Posterior vena cava (tissue), 2 donors: ENCODE measurements at regions not wholly inside any gene's neighbourhood (a gene's known extent, or its start where the extent isn't known, plus 50 kb on each side); places are given as distances from the start of the nearest gene placed in this dataset.
"Not testable (repeated sequence)": the region's sequence is repeated elsewhere in the genome, so short reads cannot be mapped to it uniquely, and the experiment has no call there.

Experiments
- DNase-seq: peaks from one replicate; pipeline ENCODE4 v3.0.0-alpha.2; 2020; ENCODE audit warnings: low spot score
- intact Hi-C, 2 donors: fragments of 100-400 bp; cut with DNase I; formaldehyde crosslinking; loops; one replicate each; pipeline versions ENCODE4 v1.14.1 to v1.14.2; 2022 to 2023
- donor health status: DM: yes; HTN: yes; CAD: no.
- donor health status: DM: yes; HTN: yes; CAD: no.

DNA sequence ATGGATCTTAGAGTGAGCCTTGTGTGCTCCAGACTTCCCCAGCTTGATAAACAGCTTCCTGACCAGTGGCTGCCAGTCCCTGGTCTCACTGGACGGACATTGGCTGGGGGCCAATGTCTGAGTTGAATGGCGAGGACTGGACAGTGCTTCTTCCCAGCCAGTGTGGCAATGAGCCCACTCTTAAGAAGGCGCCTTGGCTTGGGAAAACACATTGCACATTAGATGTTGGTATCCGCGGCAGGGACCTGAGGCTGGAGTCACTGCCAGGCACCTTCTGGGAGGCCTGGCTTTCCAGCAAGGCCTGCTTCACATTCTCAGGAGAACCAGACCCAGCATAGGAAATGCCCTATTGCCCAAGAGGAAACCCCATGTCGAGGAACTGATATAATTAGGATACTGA is 273.5 kb upstream of the PLGLB1 start:
- intact Hi-C loops, DNase-seq: not testable (repeated sequence)

DNA sequence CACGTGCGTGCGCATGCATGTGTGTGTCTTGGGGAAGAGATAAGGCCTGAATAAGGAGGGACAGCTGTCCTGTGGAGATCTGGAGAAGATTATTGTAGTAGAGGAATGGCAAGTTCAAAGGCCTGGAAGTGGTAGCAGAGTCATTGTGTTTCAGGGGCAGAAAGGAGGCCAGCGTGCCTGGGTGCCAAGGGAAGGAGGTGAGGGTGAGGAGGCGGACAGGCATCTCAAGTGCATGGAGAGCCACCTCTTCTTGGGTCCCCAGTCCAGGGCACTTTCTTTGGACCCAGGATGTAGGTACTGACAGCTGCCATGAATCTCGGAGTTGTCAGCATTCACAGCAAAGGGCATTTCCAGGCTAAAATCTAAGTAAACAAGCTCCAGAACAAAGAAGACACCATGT is 279.7 kb upstream of the PLGLB1 start:
- intact Hi-C loops, DNase-seq: not testable (repeated sequence)

DNA sequence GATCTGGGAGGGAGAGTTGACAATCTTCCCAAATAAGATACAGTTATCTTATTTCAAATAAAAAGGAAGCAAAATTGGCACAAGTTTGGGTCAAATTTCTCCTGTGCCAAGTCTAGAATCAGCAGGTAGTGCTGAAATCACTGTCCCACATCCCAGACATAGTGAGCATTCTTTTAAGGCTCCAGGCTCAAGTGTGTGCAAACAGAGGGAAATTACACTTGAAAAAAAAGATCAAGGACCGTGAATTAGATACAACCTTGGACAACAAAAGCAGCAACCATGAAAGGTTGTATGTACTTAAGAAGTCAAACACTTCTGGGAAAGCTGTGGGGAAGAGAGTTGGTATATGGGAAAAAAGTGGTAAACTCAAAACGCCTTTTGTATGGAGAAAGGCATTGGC is 280.2 kb upstream of the PLGLB1 start:
- intact Hi-C loops, DNase-seq: not testable (repeated sequence)

DNA sequence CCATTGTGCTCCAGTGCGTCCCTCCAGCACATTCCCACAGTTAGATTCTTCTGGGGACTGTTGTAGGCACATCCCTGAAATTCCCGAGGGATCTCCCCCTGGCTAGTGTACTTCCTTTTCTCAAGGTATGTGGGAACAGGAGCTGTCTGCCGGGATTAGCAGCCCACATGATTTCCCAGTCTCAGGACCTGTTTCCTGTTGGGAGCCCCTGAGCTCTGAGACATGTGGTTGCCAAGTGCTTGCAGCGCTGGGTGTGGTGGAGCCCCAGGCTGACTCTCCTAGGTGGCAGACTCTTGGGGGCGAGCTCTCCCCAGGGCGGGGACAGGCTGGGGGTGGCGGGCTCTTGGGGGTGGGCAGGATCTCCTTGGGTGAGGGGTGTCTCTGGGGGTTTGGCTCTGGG is 287.0 kb upstream of the PLGLB1 start:
- DNase-seq, intact Hi-C loops: not testable (repeated sequence)

DNA sequence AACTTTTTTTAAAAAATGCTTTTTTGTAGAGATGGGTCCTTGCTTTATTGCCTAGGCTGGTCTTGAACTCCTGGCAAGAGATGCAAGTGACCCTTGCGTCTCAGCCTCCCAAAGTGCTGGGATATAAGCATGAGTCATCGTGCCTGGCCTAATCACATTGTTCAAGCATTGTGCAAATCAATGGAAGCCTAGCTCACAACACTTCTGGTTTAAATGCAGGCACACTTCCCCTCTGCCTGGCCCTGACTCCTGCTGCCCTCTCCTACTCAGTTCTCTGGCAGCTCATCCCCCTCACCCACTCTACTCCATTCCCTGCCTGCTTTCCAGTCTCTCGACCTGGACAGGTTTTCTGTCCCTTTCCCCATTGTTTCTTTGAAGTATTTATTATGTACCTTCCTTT is 288.1 kb upstream of the PLGLB1 start:
- not testable (repeated sequence) for DNase-seq

DNA sequence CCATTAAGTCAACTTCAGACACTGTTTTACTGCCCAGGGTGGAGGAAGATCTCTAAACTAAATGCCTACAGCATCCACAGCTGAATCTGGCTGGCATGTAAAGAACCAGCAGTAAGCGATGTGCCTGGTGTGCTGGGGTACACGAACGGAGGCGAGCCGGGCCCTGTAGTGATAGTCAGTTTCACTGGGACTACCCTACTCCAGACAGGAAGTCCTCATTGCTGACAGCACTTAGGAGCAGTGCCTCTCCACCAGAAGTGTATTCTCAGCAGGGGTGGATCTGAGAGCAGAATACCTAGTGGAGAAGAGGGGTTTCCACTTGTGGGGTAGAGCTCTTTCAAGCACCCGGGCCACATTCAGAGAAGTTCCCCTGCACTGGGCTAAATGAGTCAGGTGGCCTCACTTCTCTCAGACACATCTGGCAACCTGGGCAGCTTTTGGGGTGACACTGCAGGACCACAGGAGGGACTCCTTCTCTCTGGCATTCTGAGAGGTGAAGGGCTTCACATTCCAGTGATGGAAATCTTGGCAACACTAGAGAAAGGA is 290.3 kb upstream of the PLGLB1 start:
- DNase-seq, intact Hi-C loops: not testable (repeated sequence)

More for the DNA sequence above, 288.1 kb upstream of the PLGLB1 start:
- intact Hi-C loops: not testable (repeated sequence)

DNA sequence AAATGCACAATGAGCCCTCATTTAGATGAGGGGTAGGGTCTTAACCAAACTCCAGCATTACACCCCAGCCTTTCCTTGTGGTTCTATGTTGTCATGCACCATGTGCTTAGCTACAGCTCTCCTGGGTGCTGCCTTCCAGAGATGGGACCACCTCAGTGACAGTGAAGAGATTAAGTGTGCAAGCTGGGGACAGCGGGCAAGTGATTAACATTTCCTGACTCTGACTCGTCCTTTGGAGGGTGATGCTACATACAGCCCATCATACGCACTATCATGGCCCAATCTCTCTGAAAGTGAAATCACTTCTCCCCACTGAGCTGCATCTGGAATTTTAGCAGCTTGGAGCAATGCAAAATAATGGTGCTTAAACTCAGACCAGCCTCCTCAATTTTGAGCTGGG is 293.0 kb upstream of the PLGLB1 start:
- DNase-seq, intact Hi-C loops: not testable (repeated sequence)

DNA sequence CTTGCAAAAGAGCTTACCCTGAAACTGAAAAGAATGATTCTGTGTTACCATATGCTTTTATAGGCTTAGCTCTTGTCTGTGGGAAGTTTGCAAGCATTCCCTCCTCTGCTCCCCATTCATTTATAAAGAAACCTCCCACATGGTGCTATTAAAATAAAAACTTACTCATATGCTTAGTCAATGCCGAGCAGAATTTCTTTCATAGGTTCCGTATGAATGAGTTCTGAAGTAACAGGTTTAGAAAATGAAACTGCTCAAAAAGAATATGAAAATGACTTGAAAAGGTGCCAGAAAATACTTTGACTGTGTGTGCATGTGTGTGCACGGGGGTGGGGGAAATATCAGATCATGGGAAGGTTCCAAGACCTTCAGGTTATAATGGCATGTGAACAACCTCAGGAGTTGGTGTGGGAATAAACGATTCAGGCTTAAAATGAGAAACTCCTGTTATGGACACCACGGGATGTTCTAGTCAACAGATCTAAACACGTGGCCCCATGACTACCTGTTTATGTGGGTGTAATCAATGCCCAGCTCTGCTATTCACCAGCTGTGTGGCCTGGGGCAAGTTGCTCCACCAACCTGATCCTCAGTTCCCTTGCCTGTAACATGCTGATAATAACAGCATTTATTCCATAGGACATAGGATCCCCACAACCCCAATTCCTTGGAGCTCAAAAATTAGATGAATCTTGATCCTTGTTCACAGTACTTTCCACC is 293.7 kb upstream of the PLGLB1 start:
- DNase-seq, intact Hi-C loops: not testable (repeated sequence)

DNA sequence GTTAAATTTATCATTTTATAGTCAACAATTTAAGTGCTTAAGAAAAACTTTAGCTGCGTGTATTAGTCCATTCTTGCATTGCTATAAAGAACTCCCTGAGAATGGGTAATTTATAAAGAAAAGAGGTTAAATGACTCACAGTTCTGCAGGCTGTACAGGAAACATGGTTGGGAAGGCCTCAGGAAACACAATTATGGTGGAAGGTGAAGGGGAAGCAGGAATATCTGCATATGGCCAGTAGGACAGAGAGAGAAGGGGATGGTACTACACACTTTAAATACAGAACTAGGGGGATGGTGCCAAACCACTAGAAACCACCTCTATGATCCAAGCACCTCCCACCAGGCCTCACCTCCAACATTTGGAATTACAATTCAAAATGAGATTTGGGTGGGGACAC is 295.5 kb upstream of the PLGLB1 start:
- DNase-seq, intact Hi-C loops: not testable (repeated sequence)

DNA sequence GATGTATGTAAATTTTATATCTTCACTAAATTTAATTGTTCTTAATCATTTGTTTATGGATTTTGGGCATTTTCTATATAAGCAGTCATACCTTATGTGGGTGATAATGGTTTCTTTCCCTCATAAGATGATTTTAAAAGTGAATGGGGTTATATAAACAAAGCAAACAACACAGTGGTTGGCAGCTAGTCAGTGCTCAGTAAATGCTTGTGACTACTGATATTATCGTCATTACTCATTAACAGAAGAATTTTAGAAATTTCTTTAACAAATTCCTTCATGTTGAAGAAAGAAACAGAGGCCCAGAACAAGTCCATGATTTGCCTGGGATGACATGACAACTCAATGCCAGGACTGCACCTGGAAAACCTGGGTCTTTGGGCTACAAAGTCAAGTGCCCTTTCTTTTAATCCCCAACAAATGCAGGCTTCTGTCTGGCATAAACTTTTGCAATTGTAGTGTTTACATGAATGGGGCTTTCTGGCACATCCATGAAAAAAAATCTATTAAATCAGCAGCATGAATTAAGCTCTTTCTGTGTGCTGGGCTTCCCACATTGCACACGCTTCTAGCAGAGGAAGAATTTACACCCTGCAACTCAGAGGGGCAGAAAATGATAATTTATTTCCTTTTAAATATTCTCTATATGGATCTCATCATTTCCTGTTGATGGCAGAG is 297.3 kb upstream of the PLGLB1 start:
- DNase-seq, intact Hi-C loops: not testable (repeated sequence)

DNA sequence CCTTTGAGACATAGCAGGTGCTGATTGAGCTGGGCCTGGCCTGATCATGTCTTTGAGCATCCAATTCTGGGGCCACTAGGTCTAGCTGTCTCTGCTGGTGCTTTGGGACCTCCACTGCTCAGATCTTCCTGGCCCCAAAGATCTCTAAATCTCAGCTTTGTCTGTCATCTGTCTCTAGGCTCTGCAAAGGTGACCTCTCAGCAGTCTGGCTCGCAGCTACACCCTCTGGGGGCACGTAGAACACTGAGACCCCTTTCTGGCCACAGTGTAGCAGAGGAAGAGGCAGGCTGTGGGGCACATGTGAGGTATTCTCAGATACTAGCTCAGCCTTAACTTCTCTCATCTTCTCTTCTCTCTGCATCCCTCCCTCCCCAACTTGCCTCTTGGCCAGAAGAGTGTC is 298.1 kb upstream of the PLGLB1 start:
- DNase-seq, intact Hi-C loops: not testable (repeated sequence)

DNA sequence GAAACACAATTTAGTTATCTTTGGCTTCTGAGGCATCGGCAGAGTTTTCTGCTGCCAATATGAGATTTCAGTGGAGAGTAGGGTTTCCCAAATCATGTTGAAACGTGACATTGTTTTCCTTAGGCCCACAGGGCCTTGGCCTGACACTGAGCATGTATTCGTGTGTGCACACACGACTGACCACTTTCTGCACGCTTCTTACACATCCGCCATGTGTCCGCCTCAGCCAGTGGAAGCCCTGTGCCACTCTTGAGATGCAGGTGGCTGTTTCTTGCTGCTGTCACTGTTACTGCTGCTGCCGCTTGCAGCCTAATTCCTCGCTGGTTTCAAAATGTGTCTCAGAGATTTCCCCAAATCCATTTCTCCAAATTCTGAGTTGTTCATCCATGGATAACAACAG is 299.6 kb upstream of the PLGLB1 start:
- intact Hi-C loops, DNase-seq: not testable (repeated sequence)

DNA sequence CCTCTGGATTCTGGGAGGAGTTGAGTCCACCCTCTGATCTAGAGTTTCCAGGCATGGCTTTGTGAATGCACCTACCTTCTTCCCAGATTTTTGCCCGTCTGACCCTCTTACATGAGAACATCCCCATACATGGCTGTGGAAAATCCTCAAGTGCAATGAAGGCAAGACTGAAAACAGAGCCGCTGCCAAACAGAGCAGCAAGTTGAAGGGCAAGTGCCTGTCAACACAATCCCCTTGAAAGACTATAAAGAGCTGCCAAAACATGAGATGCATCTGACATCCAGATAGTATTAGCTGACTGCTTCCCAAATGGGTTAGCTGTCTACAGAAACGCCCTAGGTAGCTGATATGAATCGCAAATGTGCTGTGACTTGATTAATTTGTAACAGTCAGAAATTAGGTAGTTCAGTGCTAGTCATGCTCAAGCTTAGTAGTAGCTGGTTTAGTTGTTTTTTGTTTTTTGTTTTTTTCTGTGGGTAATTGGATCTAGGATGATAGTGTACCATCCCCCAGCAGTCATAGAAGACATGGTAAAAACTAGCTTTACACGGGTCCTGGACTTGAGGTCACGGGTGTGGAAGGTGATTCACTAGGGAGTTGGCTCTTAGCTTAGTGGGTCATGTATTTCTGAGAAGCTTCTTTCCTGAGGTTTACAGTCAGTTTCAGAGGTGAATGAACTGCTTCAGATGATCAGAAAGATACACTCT is 302.8 kb upstream of the PLGLB1 start:
- DNase-seq, intact Hi-C loops: not testable (repeated sequence)

DNA sequence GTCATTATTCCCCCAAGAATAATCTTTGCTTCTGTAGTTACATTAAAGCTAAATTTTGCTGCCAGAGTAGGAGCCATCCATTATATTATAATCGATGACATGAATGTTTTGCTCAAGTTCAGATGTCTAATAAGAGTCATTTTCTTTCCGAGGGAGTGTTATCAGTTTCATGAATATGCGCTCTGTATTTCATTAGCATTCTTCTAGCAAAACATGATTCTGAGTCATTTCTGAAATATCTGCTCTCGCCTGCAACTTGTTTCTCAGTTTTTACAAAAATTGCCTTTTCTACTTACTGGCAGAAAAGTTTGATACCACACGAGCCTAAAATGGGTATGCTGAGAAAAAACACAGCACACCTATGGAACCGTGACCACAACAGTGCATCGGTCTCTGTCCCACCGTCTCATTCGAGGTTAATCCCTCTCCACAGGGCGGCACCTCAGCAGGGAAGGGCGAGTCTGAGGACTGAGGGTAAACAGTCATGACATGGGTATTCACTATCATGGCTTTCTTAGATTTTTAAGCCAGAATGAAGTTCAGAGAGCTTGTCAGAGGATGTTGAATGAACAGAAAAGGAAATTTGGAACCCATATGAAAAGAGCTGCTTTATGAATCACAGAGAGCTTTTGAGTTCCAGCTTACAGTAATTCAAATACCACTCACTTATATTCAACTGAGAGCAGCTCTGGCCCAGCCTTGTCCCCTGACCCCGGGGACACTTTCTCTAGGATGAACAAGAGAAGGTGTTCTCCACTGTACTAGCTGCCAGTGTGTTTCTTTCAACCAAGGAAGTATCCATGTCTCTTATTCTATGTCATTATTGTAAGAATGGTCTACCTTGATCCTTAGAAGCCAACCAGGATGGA is 303.6 kb upstream of the PLGLB1 start:
- intact Hi-C loops: not testable (repeated sequence)

DNA sequence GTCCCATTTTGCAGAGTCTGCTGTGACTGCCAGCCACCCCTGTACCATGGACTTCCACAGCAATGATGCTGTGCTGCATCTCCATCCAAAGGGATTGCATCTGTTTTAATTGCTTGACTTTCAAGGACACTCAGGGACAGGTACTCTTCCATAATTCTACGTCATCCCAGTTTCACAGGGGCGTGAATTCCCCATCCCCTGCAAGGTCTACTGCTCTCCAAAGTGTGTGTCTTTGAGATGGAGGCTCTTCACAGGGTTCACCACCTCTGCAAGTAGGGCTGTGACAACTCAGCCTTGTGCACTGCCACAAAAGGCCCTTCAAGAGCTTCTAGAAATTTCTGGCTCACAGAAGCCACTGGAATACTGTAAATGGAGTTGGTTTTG is 304.3 kb upstream of the PLGLB1 start:
- DNase-seq, intact Hi-C loops: not testable (repeated sequence)

More for the DNA sequence above, 303.6 kb upstream of the PLGLB1 start:
- not testable (repeated sequence) for DNase-seq

DNA sequence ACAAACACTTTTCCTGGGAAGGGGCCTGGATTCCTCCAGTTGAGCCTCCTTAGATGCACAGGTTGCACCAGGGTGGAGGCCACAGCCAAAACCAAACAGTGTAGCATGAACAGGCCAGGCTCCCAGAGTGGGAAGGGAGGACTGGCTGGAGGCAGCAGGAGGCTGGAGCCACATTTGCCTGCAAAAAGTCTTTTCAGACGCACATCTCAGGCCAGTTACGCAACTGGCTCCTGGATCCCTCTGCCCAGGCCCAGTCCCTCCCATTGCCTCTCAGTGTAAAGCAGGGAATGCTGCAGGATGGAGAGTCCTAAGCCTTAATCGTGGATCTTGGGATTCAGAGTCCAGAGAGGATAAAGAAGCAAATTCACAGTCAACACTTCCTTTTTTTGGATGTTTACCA is 305.1 kb upstream of the PLGLB1 start:
- intact Hi-C loops, DNase-seq: not testable (repeated sequence)

DNA sequence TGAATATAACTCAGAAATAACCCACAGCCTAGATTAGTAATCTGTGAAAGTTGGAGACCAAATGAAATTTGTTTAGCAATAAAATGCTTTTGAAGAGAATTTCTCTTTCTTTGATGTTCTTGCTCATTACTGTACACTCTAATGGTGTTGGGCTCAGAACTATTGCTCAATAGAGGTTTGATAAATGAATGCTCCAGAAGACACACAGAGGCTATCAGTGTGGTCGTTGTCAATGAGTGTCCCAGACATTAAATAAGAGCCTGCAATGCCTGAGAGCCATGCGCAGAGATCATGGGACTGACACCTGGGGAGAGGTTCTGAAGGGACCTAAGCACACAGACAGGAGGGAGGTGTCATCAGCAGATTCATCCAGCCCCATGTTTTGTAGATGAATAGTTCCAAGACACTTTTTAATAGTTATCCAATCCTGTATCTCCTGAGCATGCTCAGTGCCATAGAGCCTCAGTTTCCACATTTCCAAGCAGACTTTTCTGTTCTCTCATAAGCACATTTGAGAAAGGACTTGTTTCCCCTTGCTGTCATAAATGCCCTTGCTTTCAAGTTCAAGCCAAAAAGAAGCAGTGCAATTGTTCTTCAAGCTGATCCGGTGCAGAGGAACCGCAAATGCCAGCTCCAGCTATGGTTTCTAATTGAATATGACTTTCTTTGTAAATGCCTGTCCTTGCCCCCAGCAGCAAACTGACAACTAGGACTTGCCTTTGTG is 306.2 kb upstream of the PLGLB1 start:
- DNase-seq, intact Hi-C loops: not testable (repeated sequence)

DNA sequence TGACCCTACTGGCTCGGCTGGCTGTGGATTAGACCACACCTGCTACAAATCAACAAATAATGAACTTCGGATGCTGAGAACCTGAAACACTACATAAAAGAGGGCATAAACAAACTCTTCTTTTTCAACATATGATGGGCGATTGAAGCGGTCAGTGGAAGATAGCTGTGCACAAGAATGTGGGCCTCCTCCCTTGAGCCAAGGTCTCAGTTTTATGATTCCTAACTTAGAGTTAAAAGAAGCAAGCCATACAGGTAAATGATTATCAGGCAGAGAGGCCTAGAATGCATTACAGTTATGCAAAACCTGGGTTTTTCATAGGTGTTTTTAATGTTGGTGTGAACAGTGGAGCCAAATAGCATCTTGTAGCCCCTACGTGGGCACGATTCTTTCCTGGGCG is 307.9 kb upstream of the PLGLB1 start:
- DNase-seq, intact Hi-C loops: not testable (repeated sequence)
